ENCODE measurements at regions not wholly inside any gene's neighbourhood (a gene's known extent, or its start where the extent isn't known, plus 50 kb on each side); places are given as distances from the start of the nearest gene placed in this dataset.

- ChIA-PET CTCF (no interaction called here), POLR2A (ENCODE audit: low non-redundant PET) (interaction anchor here (0.6 to 0.7 kb wide), 2 partner anchors 154 to 244 kb away, joined by 3 to 7 read pairs; no protein-coding TSS in a partner anchor)
- no peaks in the 10 kb centered on the region for H3K36me3 ChIP-seq (ENCODE audit: insufficient read depth, low read length, poor library complexity, severe bottlenecking)
- H3K9me3 ChIP-seq (ENCODE audit: low read depth, low read length, poor library complexity, severe bottlenecking) = no peaks in the 10 kb centered on the region
- H3K27ac ChIP-seq (ENCODE audit: low read depth, low read length, poor library complexity, severe bottlenecking) = no peak overlapping the region
- H3K4me1 ChIP-seq (ENCODE audit: insufficient read depth, low read length, poor library complexity, severe bottlenecking) = no peaks in the 10 kb centered on the region
- H3K4me3 ChIP-seq (ENCODE audit: low read depth, low read length, poor library complexity, severe bottlenecking) = no peak overlapping the region
- H3K27me3 ChIP-seq (replicated peaks; ENCODE audit: insufficient read depth, low read depth, low read length, poor library complexity) = no peaks in the 10 kb centered on the region
- TF ChIP-seq, protein P1, sequence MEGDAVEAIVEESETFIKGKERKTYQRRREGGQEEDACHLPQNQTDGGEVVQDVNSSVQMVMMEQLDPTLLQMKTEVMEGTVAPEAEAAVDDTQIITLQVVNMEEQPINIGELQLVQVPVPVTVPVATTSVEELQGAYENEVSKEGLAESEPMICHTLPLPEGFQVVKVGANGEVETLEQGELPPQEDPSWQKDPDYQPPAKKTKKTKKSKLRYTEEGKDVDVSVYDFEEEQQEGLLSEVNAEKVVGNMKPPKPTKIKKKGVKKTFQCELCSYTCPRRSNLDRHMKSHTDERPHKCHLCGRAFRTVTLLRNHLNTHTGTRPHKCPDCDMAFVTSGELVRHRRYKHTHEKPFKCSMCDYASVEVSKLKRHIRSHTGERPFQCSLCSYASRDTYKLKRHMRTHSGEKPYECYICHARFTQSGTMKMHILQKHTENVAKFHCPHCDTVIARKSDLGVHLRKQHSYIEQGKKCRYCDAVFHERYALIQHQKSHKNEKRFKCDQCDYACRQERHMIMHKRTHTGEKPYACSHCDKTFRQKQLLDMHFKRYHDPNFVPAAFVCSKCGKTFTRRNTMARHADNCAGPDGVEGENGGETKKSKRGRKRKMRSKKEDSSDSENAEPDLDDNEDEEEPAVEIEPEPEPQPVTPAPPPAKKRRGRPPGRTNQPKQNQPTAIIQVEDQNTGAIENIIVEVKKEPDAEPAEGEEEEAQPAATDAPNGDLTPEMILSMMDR (conservative IDR thresholded peaks at IDR 0.05; ENCODE audit: low read depth, low read length) = no peak
- no peak for TF ChIP-seq EZH2 (IDR thresholded peaks at IDR 0.05; ENCODE audit: borderline replicate concordance, low read depth, low read length, poor library complexity, severe bottlenecking)
- DNase-seq (ENCODE audit: low spot score) = no peak
- BruUV-seq (replicated peaks) = no TSS peak
- intact Hi-C loops (cut with micrococcal nuclease; ENCODE audit: unreplicated experiment) = no loop called here
Measured at GRCh38 chr5:68780299-68780955, 313.4 kb upstream of the SLC30A5 start.

DNA sequence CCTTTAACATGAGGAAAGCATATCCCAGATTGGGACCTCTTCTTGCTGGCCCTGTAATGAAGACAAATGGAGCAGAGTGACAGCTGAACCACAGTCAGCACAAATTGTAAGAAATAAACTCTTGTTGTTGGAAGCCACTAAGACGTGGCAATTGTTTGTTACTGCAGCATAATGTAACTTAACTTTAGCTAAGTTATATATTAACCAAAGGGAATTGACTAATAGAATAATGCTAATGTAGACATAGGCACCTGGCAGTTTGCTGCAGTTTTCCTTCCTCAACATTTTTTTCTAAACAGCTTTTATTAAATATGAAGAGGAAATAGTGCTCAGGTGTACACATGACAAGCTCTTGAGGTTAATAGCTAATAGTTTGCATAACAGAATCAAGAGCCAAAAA lies 300.7 kb upstream of the SLC30A5 start:
- no peak for DNase-seq (ENCODE audit: low spot score)
- H3K9me3 ChIP-seq (ENCODE audit: low read depth, low read length, poor library complexity, severe bottlenecking) = no peaks in the 10 kb centered on the region
- H3K27me3 ChIP-seq (replicated peaks; ENCODE audit: insufficient read depth, low read depth, low read length, poor library complexity) = no peaks in the 10 kb centered on the region
- CTCF ChIA-PET = no interaction called here
- H3K4me3 ChIP-seq (ENCODE audit: low read depth, low read length, poor library complexity, severe bottlenecking) = no peak overlapping the region
- BruUV-seq (replicated peaks) = no TSS peak
- no peaks in the 10 kb centered on the region for H3K4me1 ChIP-seq (ENCODE audit: insufficient read depth, low read length, poor library complexity, severe bottlenecking)
- POLR2A ChIA-PET (ENCODE audit: low non-redundant PET) = no interaction called here
- intact Hi-C loops (cut with micrococcal nuclease; ENCODE audit: unreplicated experiment) = no loop called here
- H3K27ac ChIP-seq (ENCODE audit: low read depth, low read length, poor library complexity, severe bottlenecking) = no peak overlapping the region
- H3K36me3 ChIP-seq (ENCODE audit: insufficient read depth, low read length, poor library complexity, severe bottlenecking) = no peaks in the 10 kb centered on the region
- no peak for TF ChIP-seq EZH2 (IDR thresholded peaks at IDR 0.05; ENCODE audit: borderline replicate concordance, low read depth, low read length, poor library complexity, severe bottlenecking)
- TF ChIP-seq, protein P1 (conservative IDR thresholded peaks at IDR 0.05; ENCODE audit: low read depth, low read length) = no peak

DNA sequence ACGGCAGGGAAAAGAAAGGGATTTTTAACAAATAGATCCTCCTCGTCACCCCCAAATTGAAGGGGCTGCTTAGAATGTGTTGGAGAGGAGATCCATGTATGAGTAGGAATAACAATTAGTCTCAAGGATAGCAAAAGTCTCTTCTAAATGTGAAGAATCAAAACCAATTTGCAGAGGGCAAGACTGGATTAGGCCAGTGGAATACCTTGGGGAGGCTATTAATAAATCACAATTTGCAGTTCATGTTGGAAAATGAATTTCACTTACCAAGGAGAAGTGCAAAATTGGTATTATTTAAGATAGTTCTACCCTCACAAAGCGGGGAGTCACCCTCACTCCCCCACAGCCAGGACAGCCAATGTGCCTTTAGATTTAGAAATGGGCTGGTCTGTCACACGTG lies 299.8 kb upstream of the SLC30A5 start:
- no TSS peak for BruUV-seq (replicated peaks)
- no peak for DNase-seq (ENCODE audit: low spot score)
- intact Hi-C loops (cut with micrococcal nuclease; ENCODE audit: unreplicated experiment) = no loop called here
- H3K4me1 ChIP-seq (ENCODE audit: insufficient read depth, low read length, poor library complexity, severe bottlenecking) = no peaks in the 10 kb centered on the region
- TF ChIP-seq, protein P1 (conservative IDR thresholded peaks at IDR 0.05; ENCODE audit: low read depth, low read length) = no peak
- TF ChIP-seq EZH2 (IDR thresholded peaks at IDR 0.05; ENCODE audit: borderline replicate concordance, low read depth, low read length, poor library complexity, severe bottlenecking) = no peak
- H3K27ac ChIP-seq (ENCODE audit: low read depth, low read length, poor library complexity, severe bottlenecking) = no peak overlapping the region
- no peaks in the 10 kb centered on the region for H3K36me3 ChIP-seq (ENCODE audit: insufficient read depth, low read length, poor library complexity, severe bottlenecking)
- POLR2A ChIA-PET (ENCODE audit: low non-redundant PET) = no interaction called here
- no peak overlapping the region for H3K4me3 ChIP-seq (ENCODE audit: low read depth, low read length, poor library complexity, severe bottlenecking)
- CTCF ChIA-PET = no interaction called here
- no peaks in the 10 kb centered on the region for H3K27me3 ChIP-seq (replicated peaks; ENCODE audit: insufficient read depth, low read depth, low read length, poor library complexity)
- no peaks in the 10 kb centered on the region for H3K9me3 ChIP-seq (ENCODE audit: low read depth, low read length, poor library complexity, severe bottlenecking)

Measured in A673 (cell line).